EL (cell line): ENCODE measurements at regions not wholly inside any gene's neighbourhood (a gene's known extent, or its start where the extent isn't known, plus 50 kb on each side); places are given as distances from the start of the nearest gene placed in this dataset.

Experiments
- DNase-seq: peaks from one replicate; pipeline ENCODE4 v3.0.0-alpha.2; 2016

DNA sequence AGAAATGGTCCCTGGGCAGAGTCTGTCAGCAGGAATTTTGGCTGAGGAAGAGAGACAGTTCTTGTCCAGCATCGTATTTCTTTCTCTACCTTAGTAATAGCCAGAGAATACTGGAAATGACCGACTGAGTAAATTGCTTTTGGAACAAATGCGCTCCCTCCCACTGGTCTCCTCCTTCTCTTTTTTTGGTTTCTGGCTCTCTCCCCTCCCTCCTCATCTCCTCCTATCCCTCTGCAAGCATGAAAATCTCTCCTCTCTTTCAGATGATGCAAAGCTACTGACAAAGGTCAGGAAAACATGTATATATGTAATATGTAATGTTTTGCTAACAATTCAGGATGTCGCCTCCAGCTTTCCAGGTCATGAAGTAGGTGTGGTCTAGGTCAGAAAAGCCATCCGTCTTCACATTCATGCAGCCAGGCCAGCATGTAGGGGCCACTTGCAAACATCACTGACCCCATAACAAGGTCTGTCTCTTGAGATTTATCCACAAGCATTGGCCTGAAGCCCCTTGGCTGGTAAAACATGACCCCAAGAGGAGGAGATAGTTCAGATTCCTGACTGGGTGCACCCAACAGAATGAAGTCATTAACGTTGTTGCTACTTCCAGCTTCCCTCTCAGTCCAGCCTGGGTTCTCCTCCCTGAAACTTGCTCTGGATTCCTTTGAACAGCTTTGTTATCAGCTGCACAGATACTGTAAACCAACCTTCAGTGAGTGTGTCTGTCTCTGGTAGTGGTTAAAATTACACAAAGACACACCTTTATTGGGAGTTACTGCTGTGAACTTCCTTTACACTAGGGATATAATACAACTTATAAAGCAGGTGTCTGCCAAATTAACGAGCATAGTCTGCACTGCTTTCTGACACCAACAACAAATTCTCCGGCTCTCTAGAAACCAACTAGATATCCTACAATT lies 864.4 kb upstream of the KLHL29 start:
- DNase-seq: no peak

GRCh38 chr2:22521620-22522019 lies 863.4 kb upstream of the KLHL29 start:
- DNase-seq: no peak

GRCh38 chr2:22525681-22526080 lies 859.3 kb upstream of the KLHL29 start:
- no peak for DNase-seq

GRCh38 chr2:22530131-22530530 lies 854.8 kb upstream of the KLHL29 start:
- no peak for DNase-seq

GRCh38 chr2:22536133-22536532 lies 848.8 kb upstream of the KLHL29 start:
- no peak for DNase-seq

GRCh38 chr2:22554453-22554852 lies 830.5 kb upstream of the KLHL29 start:
- DNase-seq: no peak

- DNase-seq: no peak
Observed at GRCh38 chr2:22557406-22557805, 827.6 kb upstream of the KLHL29 start.

DNA sequence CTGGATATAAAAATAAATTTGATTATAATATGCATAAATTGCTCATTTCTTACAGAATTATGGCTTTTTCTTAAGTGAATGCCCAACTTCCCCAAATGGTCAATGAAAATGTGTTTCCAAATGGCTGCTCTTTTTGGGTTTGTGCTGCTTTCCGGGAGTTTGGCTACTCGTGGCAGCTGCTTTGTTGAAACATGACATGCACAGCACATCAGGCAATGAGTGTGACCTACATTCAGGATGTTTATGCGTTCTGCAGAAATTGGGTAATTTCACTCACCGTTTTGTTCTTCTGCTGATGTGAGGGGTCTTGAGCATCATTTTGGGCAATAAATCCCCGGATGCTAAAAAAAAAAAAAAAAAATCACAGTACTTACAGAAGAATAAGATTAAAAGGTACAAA lies 825.0 kb upstream of the KLHL29 start:
- DNase-seq: no peak

- no peak for DNase-seq
Observed at GRCh38 chr2:22579341-22579740, 805.6 kb upstream of the KLHL29 start.

DNA sequence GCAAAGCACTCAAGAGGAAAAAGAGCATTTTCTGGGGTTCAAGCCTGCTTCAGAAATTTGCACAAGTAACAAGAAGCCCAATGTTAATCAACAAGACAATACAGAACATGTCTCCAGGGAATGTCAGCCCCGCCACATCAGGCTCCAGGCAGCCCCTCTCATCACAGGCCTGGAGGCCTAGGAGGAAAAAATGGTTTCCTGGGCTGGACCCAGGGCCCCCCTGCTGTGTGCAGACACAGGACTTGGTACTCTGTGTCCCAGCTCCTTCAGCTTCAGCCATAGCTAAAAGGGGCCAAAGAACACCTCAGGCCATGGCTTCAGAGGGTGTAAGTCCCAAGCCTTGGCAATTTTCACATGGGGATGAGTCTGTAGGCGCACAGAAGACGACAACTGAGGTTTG lies 802.9 kb upstream of the KLHL29 start:
- DNase-seq: no peak

DNA sequence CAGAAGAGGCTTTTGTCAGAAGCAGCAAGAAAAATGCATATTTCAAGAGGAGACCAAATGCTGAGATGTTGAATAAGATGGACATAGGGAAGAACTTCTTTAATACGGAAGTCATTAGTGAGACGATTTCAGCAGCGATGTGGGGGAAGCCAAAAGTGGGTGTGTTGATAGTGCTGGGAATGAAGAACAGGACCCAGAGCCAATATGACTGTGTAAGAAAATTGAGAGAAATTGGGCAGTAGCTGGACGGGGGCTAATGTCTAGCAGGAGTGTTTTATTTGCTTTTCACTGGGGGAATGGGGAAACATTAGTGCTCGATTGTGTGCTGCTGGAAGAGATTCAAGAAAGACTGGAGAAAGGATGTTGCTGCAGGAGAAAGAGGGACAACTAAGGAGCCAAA lies 788.7 kb upstream of the KLHL29 start:
- no peak for DNase-seq

- DNase-seq: no peak
Observed at GRCh38 chr2:22600156-22600555, 784.8 kb upstream of the KLHL29 start.

GRCh38 chr2:22600999-22601398 lies 784.0 kb upstream of the KLHL29 start:
- DNase-seq: no peak

- no peak for DNase-seq
Observed at GRCh38 chr2:22604136-22604535, 780.8 kb upstream of the KLHL29 start.

DNA sequence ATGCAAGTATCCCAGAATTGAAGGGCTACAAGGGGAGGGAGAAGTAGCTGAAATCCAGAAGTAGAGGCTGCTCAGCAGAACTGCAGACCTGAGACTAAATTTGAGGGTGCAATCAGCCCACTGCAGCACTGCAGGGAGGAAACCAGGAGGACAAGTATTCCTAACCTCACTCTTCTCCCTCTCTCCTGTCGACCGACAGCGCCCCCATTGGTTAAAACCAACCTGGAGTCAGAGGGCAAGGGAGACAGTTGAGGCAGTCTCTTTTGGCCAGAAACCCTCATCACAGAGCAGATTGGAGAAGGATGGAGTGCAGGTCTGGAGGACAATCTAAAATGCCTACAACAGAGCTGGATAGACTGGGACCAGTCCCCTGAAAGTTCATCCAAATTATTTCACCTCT lies 768.9 kb upstream of the KLHL29 start:
- no peak for DNase-seq

- no peak for DNase-seq
Observed at GRCh38 chr2:22623620-22624019, 761.4 kb upstream of the KLHL29 start.

DNA sequence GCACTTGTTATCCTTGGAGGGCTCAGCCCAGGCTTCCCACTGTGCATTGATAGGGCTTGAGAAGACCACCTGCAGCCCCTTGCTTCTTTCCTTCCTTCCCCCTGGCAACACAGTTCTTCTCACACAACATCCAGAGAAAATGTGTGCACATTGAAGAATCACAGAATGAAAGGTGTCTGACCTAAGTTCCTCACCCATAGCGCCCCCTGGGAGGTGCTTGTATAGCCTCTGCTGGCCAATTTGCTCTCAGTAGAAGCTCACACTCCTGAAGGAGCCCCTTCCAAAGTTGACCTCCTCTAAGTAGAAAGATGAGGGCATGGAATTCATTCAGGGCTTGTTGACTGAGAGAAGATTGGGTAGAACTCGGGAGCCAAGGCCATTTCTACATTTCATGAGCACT lies 758.4 kb upstream of the KLHL29 start:
- no peak for DNase-seq

- no peak for DNase-seq
Observed at GRCh38 chr2:22628221-22628620, 756.8 kb upstream of the KLHL29 start.

GRCh38 chr2:22628906-22629305 lies 756.1 kb upstream of the KLHL29 start:
- no peak for DNase-seq

GRCh38 chr2:22634167-22634566 lies 750.8 kb upstream of the KLHL29 start:
- no peak for DNase-seq

DNA sequence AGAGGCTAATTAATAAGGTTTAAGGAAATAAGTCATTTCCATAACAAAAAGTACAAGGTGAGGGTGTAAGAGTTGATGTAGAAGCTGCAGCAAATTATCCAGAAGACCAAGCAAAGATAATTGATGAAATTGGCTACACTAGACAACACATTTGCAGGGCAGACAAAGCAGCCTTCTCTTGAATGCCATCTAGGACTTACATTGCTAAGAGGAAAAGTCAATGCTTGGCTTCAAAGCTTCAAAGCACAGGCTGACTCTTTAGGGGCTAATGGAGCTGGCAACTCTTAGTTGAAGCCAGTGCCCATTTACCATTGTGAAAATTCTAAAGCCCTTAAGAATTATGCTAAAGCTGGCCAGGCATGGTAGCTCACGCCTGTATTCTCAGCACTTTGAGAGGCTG lies 728.6 kb upstream of the KLHL29 start:
- DNase-seq: no peak

DNA sequence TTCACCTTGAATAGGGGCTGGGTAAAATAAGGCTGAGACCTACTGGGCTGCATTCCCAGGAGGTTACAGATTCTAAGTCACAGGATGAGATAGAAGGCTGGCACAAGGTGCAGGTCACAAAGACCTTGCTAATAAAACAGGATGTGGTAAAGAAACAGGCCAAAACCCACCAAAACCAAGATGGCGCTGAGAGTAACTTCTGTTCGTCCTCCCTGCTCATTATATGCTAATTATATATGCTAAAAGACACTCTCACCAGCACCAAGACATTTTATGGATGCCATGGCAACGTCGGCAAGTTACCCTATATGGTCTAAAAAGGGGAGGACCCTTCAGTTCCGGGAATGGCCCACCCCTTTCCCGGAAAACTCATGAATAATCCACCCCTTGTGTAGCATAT lies 711.5 kb upstream of the KLHL29 start:
- DNase-seq: no peak

DNA sequence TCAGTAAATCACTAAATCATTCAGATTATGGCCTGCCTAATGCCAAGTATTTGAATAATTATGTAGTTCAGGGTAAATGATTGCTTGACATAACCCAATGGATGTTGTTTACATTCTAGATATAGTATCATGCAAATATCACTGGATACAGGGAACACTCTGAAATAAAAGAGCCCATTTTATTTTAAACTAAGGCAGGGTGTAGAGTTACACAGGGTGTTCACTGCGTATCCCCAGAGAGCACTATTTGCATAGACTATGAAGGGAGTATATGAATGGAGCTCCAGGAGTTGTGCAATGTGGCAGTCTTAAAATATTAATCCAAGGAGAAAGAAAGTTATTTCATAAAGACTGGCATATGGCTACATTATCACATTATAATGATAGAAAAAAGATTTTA lies 701.1 kb upstream of the KLHL29 start:
- no peak for DNase-seq

DNA sequence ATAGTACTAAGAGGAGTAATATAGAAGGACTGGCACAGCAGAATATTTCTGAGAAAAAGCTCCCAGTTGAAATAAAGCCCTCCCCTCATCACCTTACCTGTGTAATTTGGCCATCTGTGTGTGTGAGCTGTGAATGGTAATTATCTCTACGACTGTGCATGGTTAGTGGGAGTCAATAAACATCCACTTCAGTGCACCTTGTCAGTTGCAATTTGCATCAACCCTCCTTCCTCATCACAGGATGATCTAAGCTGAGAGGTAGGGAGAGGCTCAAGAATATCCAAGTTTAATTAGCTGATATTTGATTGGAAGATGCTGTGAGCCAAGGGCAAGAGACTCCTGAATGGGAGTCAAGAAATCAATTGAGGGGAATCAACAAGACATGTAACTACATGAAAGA lies 694.9 kb upstream of the KLHL29 start:
- DNase-seq: no peak

GRCh38 chr2:22691666-22692065 lies 693.3 kb upstream of the KLHL29 start:
- no peak for DNase-seq
